ENCODE measurements at regions not wholly inside any gene's neighbourhood (a gene's known extent, or its start where the extent isn't known, plus 50 kb on each side); places are given as distances from the start of the nearest gene placed in this dataset.

- Histone ChIP-seq H3K4me3 (no peak overlapping the region), H3K27ac (no peak overlapping the region), H3K9me3 (no peaks in the 10 kb centered on the region), H3K4me1 (no peaks in the 10 kb centered on the region), H3K27me3 (no peaks in the 10 kb centered on the region), H3K36me3 (no peaks in the 10 kb centered on the region)
- DNase-seq (ENCODE audit: low spot score in 2 of 2): no peak
- no peak for TF ChIP-seq CTCF (IDR thresholded peaks at IDR 0.05)
- intact Hi-C loops (cut with DNase I): no loop called here
Measured at GRCh38 chr3:105157766-105158085, 209.0 kb upstream of the ALCAM start.

- Histone ChIP-seq H3K27me3 (no peaks in the 10 kb centered on the region), H3K4me3 (no peak overlapping the region), H3K36me3 (no peaks in the 10 kb centered on the region), H3K4me1 (no peaks in the 10 kb centered on the region), H3K27ac (no peak overlapping the region), H3K9me3 (no peaks in the 10 kb centered on the region)
- intact Hi-C loops (cut with DNase I): no loop called here
- DNase-seq (ENCODE audit: low spot score in 2 of 2): no peak
- no peak for TF ChIP-seq CTCF (IDR thresholded peaks at IDR 0.05)
Measured at GRCh38 chr3:105158286-105158685, 208.4 kb upstream of the ALCAM start.

- Histone ChIP-seq H3K9me3 (no peaks in the 10 kb centered on the region), H3K27me3 (no peaks in the 10 kb centered on the region), H3K4me1 (no peaks in the 10 kb centered on the region), H3K36me3 (no peaks in the 10 kb centered on the region), H3K4me3 (no peak overlapping the region), H3K27ac (no peak overlapping the region)
- no peak for DNase-seq (ENCODE audit: low spot score in 2 of 2)
- TF ChIP-seq CTCF (IDR thresholded peaks at IDR 0.05): no peak
- intact Hi-C loops (cut with DNase I): no loop called here
Measured at GRCh38 chr3:105162448-105162847, 204.3 kb upstream of the ALCAM start.

- no peak for DNase-seq (ENCODE audit: low spot score in 2 of 2)
- Histone ChIP-seq H3K9me3 (no peaks in the 10 kb centered on the region), H3K36me3 (no peaks in the 10 kb centered on the region), H3K27me3 (no peaks in the 10 kb centered on the region), H3K4me1 (no peaks in the 10 kb centered on the region), H3K27ac (no peak overlapping the region), H3K4me3 (no peak overlapping the region)
- intact Hi-C loops (cut with DNase I): no loop called here
- no peak for TF ChIP-seq CTCF (IDR thresholded peaks at IDR 0.05)
Measured at GRCh38 chr3:105166893-105167292, 199.8 kb upstream of the ALCAM start.

GRCh38 chr3:105170423-105170822 lies 196.3 kb upstream of the ALCAM start:
- H3K27ac ChIP-seq: no peak overlapping the region
- no peaks in the 10 kb centered on the region for H3K4me1 ChIP-seq
- DNase-seq (ENCODE audit: low spot score in 2 of 2): no peak
- no peaks in the 10 kb centered on the region for H3K9me3 ChIP-seq
- intact Hi-C loops (cut with DNase I): no loop called here
- no peaks in the 10 kb centered on the region for H3K27me3 ChIP-seq
- H3K4me3 ChIP-seq: no peak overlapping the region
- no peaks in the 10 kb centered on the region for H3K36me3 ChIP-seq
- TF ChIP-seq CTCF (IDR thresholded peaks at IDR 0.05): no peak

- Histone ChIP-seq H3K27me3 (no peaks in the 10 kb centered on the region), H3K9me3 (no peaks in the 10 kb centered on the region), H3K27ac (no peak overlapping the region), H3K4me1 (no peaks in the 10 kb centered on the region), H3K4me3 (no peak overlapping the region), H3K36me3 (no peaks in the 10 kb centered on the region)
- no peak for TF ChIP-seq CTCF (IDR thresholded peaks at IDR 0.05)
- DNase-seq (ENCODE audit: low spot score in 2 of 2): no peak
- intact Hi-C loops (cut with DNase I): no loop called here
Measured at GRCh38 chr3:105174017-105174615, 192.6 kb upstream of the ALCAM start.

Data from ascending aorta (tissue), 2 donors.